ENCODE measurements at regions not wholly inside any gene's neighbourhood (a gene's known extent, or its start where the extent isn't known, plus 50 kb on each side); places are given as distances from the start of the nearest gene placed in this dataset.
"Not testable (repeated sequence)": the region's sequence is repeated elsewhere in the genome, so short reads cannot be mapped to it uniquely, and the experiment has no call there.

DNA sequence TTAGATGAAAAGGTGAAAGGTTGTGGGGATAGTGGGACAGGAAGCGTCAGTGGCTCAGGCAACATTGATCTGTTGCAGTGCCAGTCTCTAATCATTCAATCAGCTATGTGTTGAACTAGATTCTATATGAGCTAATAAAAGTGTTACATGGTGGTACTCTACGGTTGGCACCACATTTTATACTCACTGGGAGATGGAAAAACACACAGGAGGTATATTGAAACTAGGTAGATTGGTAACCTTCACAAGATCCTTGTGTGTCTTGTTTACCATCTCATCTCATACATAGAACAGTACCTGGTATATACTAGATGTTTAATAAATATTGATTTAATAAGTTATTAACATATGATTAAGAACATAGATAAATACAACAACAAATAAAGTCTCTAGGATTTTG lies 152.7 kb downstream of the NAA11 start:
- H3K36me3 ChIP-seq (replicated peaks): no peaks in the 10 kb centered on the region
- no peak overlapping the region for H3K27ac ChIP-seq
- TF ChIP-seq, protein P1, sequence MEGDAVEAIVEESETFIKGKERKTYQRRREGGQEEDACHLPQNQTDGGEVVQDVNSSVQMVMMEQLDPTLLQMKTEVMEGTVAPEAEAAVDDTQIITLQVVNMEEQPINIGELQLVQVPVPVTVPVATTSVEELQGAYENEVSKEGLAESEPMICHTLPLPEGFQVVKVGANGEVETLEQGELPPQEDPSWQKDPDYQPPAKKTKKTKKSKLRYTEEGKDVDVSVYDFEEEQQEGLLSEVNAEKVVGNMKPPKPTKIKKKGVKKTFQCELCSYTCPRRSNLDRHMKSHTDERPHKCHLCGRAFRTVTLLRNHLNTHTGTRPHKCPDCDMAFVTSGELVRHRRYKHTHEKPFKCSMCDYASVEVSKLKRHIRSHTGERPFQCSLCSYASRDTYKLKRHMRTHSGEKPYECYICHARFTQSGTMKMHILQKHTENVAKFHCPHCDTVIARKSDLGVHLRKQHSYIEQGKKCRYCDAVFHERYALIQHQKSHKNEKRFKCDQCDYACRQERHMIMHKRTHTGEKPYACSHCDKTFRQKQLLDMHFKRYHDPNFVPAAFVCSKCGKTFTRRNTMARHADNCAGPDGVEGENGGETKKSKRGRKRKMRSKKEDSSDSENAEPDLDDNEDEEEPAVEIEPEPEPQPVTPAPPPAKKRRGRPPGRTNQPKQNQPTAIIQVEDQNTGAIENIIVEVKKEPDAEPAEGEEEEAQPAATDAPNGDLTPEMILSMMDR (IDR thresholded peaks at IDR 0.05; ENCODE audit: low read depth, low read length, missing control alignments): no peak
- in situ Hi-C loops (cut with HindIII; ENCODE audit: low pct_ligation_motif_present, low sequenced_read_pairs): no loop called here
- H3K4me3 ChIP-seq (ENCODE audit: low read depth, low read length): no peak overlapping the region
- DNase-seq: no peak
- no peaks in the 10 kb centered on the region for H3K27me3 ChIP-seq (replicated peaks)

DNA sequence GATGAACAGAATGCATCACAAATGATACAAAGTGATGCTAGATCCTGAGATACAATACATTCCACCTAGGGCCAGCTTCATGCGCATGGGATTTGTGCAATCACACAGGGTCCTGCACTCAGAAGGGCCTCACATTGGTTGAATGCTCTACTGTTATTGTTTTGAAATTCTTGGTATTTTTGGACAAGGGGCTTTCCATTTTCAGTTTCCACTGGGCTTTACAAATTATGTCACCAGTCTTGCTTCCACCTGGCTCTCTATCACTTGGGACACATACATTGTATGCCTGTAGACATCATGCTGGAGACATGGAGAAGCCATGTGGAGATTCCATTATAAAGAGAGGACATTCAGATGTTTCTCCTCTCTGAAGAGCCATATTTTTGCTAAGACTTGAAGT lies 155.8 kb downstream of the NAA11 start:
- in situ Hi-C loops (cut with HindIII; ENCODE audit: low pct_ligation_motif_present, low sequenced_read_pairs): no loop called here
- Histone ChIP-seq H3K27ac (no peak overlapping the region), H3K27me3 (replicated peaks) (no peaks in the 10 kb centered on the region), H3K4me3 (ENCODE audit: low read depth, low read length) (no peak overlapping the region), H3K36me3 (replicated peaks) (no peaks in the 10 kb centered on the region)
- DNase-seq: no peak
- TF ChIP-seq, protein P1 (IDR thresholded peaks at IDR 0.05; ENCODE audit: low read depth, low read length, missing control alignments): no peak

DNA sequence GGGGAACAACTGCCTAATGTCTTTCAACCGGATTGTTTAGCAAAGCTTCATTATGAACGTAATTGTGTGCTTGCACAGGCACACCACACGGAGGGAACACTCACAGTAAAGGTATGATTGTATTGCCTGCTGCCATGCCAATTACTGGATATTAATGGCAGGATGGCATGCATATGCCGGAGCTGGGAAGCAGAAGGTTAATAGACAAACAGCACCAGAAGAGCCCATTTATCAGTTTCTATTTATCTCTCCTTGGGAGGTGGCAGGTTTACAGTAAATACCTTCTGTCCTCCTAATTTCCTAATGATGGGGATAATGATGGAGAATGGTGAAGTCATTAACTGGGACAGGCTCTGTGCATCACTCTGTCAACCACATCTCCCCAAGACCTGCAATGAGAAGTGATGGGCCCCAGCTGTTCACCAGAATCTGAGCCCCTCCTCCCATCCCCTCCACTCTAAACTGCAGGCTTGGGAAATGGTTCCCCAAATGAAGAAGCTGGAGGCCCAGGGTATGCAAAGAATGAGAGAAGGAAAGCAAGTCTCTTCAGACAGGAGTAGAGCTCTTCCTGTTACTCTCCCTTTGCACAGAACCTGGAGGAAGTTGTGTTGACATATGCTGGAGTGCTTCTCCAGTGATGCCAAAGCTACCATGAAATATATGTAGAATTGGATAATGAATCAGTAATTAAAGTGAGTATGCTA lies 160.8 kb downstream of the NAA11 start:
- in situ Hi-C loops (cut with HindIII; ENCODE audit: low pct_ligation_motif_present, low sequenced_read_pairs): no loop called here
- H3K4me3 ChIP-seq (ENCODE audit: low read depth, low read length): no peak overlapping the region
- TF ChIP-seq, protein P1 (IDR thresholded peaks at IDR 0.05; ENCODE audit: low read depth, low read length, missing control alignments): no peak
- no peaks in the 10 kb centered on the region for H3K36me3 ChIP-seq (replicated peaks)
- H3K27ac ChIP-seq: no peak overlapping the region
- no peaks in the 10 kb centered on the region for H3K27me3 ChIP-seq (replicated peaks)
- DNase-seq: no peak

DNA sequence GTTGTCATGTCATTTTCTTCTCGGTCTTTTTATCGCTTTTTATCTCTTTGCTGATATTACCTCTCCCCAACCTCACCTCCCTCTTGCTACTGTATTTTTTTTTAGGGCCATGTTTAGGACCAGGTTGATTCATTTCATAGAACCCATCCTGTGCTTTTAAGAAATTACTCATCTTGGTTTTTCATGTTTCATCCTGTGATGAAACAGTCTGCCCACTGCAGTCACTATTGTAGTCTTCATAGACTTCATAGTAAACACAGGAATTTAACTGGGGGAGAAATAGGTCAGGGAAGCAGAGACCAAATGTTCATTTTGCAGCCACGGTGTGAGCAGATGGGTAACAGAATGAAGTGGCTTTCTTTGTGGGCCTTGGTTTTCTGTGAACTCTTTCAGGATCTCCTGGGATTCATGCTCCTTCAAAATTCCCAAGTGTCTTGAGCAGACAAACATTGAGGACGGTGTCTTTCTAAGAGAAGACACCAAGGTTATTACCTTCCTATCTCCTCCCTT lies 161.8 kb downstream of the NAA11 start:
- Histone ChIP-seq H3K4me3 (ENCODE audit: low read depth, low read length) (no peak overlapping the region), H3K36me3 (replicated peaks) (no peaks in the 10 kb centered on the region), H3K27me3 (replicated peaks) (no peaks in the 10 kb centered on the region), H3K27ac (no peak overlapping the region)
- TF ChIP-seq, protein P1 (IDR thresholded peaks at IDR 0.05; ENCODE audit: low read depth, low read length, missing control alignments): no peak
- in situ Hi-C loops (cut with HindIII; ENCODE audit: low pct_ligation_motif_present, low sequenced_read_pairs): no loop called here
- no peak for DNase-seq

DNA sequence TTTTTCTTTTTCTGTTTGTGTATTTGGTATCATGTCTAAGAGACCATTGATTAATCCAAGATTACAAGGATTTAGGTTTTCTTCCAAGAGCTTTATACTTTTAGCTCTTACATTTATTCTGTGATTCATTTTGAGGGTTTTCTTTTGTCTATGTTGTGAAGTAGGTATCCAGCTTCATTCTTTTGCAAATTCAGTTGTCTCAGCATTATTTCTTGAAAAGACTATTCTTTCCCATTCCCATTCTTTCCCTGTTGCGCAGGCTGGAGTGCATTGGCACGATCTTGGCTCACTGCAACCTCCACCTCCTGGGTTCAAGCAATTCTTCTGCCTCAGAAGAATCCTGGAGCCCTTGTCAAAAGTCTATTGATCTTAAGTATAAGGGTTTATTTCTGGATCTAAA lies 164.9 kb downstream of the NAA11 start:
- in situ Hi-C loops (cut with HindIII; ENCODE audit: low pct_ligation_motif_present, low sequenced_read_pairs): no loop called here
- TF ChIP-seq, protein P1 (IDR thresholded peaks at IDR 0.05; ENCODE audit: low read depth, low read length, missing control alignments): no peak
- H3K4me3 ChIP-seq (ENCODE audit: low read depth, low read length): no peak overlapping the region

DNA sequence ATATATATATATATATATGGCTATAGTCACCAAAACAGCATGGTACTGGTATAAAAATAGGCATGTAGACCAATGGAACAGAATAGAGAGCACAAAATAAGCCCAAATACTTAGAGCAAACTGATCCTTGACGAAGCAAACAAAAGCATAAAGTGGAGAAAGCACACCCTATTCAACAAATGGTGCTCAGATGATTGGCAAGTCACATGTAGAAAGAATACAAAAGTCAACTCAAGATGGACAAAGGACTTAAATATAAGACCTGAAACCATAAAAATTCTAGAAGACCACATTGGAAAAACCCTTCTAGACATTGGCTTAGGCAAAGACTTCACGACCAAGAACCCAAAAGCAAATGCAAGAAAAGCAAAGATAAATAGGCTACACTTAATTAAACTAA lies 167.2 kb downstream of the NAA11 start:
- in situ Hi-C loops (cut with HindIII; ENCODE audit: low pct_ligation_motif_present, low sequenced_read_pairs); H3K27ac ChIP-seq; DNase-seq: not testable (repeated sequence)

More for the DNA sequence above, 164.9 kb downstream of the NAA11 start:
- Histone ChIP-seq H3K36me3 (replicated peaks) (no peaks in the 10 kb centered on the region), H3K27me3 (replicated peaks) (no peaks in the 10 kb centered on the region), H3K27ac (no peak overlapping the region)
- DNase-seq: no peak

More for the DNA sequence above, 167.2 kb downstream of the NAA11 start:
- not testable (repeated sequence) for H3K27me3 ChIP-seq (replicated peaks); H3K4me3 ChIP-seq (ENCODE audit: low read depth, low read length); H3K36me3 ChIP-seq (replicated peaks)
